SW 1271 (cell line): ENCODE measurements at regions not wholly inside any gene's neighbourhood (a gene's known extent, or its start where the extent isn't known, plus 50 kb on each side); places are given as distances from the start of the nearest gene placed in this dataset.
A peak's percentile ranks its signal among the peaks of the same experiment; 100 is the strongest.

Experiments used
- DNase-seq, 2 experiments: peaks; one replicate each; lab custom pipeline; 2025; lab: John Stamatoyannopoulos, UW

DNA sequence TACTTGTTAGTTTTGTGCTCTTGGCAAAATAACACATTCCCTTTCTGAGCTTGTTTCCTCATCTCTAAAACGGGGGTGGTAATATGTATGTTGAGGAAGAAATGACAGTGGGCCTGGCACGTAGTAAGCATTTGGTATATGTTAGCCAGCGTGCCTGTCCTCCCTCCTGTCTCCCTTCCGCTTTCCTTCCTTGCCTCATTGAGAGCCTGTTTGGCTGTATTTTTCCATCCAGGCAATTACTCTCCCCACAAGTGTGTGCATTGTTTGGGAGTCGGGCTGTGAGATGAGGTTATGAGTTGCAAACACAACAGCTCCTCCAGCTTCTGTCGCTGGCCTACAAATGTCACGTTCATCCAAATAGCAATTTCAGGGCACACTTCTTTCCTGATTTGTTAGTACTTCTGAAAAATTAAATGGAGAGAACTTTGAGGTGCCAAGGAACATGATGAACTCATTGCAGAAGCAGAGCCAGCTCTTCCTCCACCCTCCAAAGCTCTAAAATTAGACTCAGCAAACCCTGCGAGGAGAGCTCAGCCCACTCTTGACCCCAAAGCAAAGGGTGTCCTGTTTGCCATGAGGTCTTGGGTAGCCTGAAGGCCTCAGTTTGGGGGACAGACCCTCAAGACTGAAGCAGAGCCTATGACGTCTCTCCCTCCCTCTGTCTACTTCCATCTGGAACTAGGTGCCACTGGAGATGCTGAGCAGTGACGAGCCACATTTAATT is 50.7 kb upstream of the TOX2 start:
- DNase-seq: no peak

DNA sequence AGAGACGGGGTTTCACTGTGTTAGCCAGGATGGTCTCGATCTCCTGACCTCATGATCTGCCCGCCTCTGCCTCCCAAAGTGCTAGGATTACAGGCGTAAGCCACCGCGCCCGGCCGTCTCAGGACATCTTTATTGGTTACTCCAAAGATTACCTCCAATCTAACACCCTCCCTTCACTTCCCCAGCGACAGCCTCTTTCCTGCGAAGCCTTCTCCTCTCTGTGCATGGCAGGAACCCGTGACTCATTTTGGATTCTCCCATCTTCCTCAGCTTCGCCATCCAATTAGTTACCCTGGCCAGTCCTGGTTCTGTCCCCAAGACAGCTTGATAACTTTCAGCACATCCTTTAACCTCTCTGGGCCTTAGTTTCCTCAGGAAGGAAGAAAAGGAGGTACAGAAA is 51.3 kb upstream of the TOX2 start:
- DNase-seq: no peak

DNA sequence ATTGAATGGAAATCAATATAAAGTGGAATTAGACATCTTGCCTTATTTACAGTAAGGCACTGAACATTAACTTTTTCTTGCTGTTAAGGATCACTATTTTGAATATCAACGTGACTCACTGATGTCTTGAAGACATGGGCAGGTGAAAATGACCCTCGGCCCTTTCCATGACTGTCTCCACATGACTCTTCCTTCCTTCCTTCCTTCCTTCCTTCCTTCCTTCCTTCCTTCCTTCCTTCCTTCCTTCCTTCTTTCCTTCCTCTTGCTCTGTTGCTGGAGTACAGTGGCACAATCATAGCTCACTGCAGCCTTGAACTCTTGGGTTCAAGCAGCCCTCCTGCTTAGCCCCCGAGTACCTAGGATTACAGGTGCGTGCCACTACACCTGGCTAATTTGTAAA is 52.2 kb upstream of the TOX2 start:
- no peak for DNase-seq

DNA sequence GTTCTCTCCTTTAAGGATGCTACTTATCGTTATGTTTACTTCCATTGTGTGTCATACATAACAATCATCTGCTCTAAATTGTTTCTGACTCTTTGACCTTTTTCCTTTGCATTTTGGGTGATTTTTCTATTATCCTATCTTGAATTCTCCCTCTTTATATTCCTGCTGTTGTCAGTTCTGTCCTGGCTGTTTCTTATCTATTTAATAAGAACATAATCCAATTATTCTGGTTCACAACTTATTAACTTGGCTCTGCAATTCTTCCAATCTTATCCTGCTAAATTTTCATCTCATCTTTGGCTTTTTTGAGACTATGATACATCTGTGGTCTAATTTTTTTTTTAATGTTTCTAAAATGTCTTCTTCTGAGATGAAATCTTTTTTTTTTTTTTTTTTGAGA is 54.7 kb upstream of the TOX2 start:
- DNase-seq: no peak

DNA sequence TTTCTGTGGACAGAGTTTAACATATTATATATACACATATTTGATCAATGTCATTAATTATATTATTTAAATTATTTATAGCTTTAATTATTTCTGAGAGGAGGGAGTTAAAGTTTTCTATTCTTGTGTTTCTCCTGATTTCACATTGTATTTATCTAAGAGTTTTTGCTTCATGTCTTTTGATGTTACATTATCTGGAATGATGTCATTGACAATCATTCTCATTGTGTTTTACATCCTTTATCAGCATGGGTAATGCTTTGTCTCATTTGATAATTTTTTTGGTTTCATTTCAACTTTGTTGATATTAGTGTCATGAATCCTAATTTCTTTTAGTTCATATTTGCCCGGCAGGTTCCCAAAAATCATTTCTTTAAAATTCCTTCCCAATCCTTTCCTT is 56.7 kb upstream of the TOX2 start:
- DNase-seq: no peak

DNA sequence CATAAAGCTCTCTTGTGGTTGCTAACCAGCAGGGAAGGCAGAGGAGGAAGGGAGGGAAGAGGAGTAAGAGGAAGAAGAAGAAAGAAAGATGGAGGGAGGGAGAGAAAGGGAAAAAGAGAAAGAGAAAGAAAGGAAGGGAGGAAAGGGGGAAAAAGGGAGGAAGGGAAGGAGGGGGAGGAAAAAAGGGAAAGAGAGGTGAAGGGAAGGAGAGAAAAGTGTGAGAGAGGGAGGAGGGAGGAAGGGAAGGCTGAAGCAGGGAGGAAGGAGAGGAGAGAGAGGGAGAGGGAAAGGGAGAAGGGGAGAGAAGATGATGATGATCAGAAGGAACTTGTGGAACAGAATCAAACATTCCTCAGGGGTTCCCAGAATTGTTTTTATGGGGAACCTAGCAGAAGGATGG is 57.5 kb upstream of the TOX2 start:
- DNase-seq: no peak

DNA sequence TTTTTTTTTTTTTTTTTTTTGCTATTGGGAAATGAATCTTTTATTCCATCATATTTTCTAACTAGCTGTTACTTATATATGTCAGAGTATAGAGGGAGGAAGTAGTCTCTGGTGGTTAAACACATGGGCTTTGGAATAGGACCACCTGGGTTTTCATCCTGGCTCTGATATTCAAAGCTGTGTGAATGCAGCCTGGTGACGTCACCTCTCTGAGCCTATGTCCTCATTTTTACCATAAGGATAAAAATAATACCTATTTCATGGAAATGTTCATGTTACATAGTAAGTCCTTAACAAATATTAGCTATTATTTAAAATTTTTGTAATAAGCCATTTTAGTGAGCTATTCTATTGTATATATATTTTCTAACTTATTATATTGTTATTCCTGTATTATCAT is 58.8 kb upstream of the TOX2 start:
- DNase-seq: no peak

DNA sequence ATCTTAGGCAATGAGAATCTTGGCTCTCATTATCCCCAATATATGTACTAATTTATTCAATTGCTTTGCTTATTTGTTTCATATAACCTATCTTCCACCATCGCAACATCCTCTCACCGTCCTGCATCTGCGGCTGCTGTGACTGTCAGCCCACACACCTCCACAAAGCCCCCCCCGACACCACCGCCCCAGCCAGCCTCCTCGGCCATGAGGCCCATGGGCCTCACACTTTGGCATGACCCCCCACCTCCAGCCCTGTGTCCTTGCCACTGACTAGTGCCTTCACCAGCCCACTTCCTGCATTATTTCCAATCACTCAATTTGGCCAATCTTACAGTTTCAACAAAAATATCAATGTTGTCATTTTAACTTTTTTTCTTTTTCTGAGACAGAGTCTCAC is 60.7 kb upstream of the TOX2 start:
- no peak for DNase-seq

DNA sequence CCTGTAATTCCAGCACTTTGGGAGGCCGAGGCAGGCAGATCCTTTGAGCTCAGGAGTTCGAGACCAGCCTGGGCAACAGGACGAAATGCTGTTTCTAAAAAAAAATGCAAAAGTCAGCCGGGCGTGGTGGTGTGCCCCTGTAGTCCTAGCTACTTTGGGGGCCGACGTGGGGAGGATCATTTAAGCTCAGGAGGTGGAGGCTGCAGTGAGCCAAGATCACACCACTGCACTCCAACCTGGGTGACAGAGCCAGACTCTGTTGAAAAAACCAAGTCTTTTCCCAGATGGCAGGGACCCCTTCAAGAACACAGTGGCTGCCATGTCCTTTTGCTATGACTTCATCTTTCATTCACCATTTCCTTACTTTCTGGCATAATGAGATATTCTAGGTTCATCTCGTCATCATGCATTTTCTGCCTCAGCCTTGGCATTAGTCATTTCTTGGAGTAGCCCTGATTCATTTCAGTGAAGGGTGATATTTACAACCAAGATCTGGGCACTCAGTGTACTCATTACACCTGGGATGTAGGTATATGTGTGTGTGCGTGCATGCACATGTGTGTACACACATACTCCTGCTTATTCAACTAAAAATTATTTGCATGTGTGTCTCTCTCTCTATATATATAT is 61.4 kb upstream of the TOX2 start:
- no peak for DNase-seq

DNA sequence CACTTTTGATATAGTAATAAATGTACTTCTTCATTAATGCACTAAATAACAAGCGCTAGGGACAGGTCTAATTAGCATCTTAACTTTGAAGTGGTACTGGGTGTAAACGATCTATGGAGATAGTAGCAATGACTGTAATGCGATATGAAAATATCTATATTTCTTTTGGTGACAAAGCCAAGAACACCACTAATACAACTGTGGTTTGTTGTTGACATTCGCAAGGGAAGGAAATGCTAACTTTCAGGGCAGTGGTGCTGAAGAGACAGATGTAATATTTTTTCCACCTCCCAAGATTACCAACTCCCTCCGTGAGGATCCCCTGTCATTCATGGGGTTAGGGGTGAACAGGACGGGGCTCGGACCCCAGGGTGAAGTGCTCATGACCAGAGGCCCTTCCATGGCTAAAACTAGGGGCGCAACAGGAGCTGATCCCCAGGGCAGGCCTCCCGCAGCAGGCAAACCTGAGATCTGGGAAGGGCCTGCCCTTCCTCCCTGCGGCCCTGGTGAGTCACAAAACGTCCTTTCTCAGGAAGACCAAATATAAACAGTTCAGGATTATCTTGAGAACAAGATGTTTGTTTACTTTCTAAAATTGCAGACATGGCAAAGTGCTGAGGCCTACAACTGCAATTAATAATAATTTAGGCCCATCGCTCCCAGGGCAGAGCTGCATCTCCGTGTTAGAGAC is 65.0 kb upstream of the TOX2 start:
- DNase-seq: peak in 1 of 2 experiments; percentile 75

DNA sequence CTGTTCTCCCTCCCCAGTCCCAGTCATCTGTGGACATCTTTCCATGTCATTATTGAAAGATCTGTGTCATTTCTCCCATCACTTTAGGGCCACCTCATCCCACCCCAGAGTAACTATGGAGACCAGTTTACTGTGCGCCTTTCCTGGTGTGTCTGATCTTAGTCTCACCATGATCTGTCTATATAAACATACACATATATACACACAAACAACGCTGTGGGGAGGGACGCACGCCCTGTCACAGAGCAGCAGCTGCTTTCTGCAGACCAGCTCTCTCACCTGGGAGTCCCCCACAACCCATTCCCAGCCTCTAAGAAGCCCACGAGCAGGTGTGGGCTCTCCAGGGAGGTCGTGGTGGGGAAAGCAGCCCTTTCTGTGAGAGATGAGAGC is 68.1 kb upstream of the TOX2 start:
- DNase-seq: no peak

DNA sequence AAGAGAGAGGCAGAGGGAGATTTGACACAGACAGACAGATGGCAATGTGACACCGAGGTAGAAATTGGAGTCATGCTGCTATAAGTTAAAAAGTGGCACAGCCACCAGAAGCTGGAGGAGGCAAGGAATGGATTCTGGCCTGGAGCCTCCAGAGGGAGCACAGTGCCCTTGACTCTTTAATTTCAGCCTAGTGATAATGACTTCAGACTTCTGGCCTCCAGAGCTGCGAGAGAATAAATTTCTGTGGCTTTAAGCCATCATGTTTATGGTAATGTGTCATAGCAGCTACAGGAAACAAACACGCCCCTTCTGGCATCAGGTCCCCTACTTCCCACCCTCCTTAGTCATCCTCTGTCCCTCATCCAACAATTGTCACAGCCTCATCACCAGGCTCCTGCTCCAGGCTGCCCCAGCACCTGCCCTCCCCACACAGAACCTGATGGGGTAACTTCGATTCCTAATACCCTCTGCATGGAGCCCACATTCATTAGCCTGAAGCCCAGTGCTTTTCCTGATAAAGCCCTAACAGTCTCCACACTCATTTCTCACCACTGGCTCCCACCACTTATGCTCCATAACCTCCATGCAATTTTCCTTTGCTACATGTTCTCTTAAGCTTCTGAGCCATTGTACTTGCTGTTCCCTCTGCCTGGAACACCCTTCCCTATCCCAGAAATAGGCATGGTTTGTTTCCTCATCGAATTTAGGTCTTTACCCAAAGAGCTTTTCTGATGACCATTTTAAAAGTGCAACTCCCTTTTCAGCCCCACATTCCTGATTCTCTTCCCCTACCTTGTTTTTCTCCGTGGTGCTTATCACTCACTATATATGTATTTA is 69.7 kb upstream of the TOX2 start:
- DNase-seq: peak; percentile 91 to 99

DNA sequence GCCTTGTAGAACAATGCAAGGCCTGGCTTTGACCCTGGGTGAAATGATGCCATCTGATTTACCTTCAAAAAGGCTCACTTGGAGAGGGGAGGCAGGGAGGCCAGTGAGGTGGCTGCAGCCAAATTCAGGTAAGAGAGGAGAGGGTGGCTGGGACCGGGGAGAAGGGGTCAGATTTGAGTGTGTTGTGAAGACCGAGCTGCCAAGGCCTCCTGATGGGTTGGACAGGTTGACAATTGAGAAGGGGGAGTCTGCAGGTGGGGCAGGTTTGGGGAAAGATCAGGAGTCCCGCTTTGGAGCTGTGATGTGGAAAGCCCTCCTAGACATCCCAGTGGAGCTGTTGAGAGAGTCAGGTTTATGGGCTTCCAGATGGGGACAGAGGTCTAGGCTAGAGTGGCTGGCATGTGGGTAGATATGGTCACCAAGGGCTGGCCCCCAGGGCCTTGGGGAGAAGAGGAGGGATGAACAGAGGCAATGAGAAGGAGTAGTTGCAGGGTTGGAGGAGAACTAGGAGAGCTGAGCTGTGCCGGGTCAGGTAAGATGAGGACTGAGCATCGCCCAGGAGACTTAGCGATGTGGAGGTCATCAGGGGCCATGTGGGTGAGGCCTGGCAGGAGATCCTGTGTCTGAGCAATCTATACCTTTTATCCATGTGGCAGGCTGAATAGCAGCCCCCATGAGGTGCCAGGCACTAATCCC is 70.5 kb upstream of the TOX2 start:
- DNase-seq: no peak

DNA sequence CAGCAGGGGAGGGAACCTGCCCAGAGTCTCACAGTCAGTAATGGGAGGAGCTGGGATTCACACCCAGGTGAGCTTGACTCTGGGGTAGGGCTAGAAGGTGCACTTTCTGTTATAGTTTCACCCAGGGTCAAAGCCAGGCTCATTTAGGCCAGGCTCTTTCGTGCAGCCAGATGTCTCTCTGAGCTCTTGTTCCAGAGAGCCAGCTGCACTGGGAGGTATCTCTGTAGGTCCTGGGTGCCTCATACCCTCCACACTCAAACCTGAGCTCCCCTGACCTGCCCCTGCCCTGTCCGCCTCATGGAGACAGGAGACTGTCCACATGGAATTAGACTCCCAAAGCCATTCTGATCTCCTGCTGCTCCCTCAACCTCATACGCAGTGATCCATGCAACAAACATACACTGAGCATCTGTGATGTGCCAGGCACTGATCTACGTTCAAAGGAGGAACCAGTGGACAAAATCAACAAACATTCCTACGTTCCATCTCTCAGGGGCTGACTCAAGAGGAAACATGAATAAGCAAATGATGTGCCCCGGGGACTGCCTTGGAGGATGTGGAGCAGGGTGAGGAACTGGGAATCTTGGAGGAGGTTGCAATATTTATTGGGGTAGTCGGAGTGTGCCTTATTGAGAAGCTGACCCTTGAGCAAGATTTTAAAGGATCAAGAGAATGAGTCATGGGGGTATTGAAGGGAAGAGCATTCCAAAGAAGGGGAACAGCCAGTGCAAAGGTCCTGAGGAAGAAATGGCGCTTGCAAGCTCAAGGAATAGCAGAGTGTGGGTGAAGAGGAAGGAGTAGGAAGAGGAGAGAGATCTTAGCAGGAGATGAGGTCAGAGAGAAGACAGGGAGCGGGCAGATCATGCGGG is 71.3 kb upstream of the TOX2 start:
- DNase-seq: peak; percentile 43 to 65

DNA sequence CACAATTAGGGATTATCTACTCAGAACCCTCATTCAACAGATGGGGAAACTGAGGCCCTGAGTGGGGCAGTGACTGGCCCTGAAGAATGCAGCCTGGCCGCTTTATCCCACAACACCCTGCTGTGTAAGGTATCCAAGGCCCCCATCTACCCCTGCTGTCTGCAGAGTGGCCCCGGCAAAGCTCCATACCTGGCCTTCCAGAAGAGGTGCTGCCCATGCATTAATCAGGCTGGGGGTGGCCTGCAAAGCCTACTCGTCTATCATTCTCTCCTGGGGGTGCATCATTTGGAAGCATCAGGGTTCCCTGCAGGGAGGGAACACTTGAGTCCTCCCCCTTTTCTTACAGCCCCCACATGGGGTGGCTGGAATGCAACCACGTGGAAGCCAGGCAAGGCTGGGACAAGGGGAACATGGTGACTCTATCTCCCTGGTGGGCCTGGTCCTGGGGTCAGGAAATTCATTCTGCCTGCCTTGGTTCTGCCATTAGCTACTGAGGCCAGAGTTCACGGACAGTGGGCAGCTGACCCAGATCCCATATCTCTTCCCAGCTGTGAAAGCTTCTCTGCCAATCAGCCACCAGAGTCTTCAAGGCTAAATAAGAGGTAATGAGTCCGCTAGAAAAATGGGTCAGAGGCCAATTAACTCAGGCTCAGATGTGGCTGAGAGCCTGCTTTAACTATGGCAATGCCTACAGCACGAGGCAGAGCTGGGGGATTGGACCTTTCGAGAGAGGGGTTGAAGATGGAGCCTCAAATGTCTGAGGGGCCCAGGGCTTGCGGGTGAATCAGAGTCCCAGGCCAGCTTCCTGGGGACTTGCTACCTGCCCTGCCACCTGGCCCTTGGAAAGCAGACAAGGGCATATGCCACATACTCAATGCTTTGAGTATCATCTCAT is 72.3 kb upstream of the TOX2 start:
- no peak for DNase-seq

DNA sequence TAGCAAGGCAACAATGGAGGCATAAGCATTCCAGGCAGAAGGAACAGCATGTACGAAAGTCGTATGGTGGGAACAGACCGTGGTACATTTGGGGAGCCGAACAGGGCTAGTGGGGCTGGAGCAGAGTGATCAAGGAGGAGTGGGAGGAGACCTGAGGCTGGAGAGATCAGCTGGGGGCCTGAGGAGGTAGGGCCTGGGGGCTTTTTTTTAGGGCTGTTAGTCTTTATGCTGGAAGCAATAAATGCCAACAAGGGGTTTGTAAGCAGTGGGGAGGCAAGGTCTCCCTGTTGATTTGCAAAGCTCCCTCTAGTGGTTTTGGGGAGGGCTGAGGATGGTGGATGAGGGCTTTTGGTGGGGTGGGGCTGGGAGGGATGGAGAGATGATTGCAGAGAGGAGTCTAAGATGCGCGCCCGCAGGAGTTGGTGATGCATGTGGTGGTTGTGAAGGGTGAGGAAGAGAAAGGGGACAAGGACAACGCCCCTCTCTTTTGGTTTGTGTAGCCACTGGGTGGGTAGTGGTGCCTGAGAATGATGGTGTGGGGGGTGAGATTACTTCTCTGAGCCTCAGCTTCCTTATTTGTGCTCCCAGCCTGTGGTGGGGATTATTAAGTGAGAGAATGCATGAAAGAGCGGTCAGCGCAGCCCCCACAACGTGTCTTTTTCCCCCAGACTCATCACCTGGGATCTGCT is 74.1 kb upstream of the TOX2 start:
- peak in 1 of 2 experiments; percentile 45 for DNase-seq

DNA sequence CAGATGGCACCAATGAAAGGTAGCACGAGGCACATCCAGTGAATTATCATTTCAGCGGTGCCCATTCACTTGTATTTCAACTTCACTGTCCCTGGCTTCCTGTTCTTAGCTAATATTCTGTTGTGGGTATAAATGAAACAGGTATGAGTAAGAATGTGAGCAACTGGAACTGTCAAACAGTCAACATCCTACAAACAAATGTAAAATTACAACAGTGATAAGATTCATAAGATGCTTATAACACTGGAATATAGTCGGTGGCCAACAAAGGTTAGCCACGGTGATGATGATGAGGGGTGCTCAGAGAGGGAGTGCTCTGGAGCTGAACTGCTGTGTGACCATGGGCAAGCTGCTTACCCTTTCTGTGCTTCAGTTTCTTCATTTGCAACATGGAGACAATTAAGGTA is 74.9 kb upstream of the TOX2 start:
- no peak for DNase-seq

DNA sequence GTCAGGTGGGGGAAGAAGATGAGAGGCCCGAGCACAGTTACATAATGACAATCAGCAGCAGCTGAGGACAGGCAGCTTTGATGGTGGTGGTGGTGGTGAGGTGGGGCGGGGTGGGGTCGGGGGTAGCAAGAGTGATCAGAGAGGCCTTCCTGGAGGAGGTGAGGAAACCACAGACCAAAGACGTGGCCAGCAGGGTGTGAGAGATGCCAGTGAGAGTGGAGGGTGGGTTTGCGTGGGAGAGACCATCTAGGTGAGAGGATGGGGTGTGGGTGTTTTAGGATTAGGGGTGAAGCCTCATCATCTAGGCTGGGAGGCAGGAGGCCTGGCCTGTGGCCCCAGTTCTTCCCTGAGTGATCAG is 76.0 kb upstream of the TOX2 start:
- no peak for DNase-seq
